Daoy (cell line): ENCODE measurements at regions not wholly inside any gene's neighbourhood (a gene's known extent, or its start where the extent isn't known, plus 50 kb on each side); places are given as distances from the start of the nearest gene placed in this dataset.

Experiments used
- DNase-seq: peaks from one replicate; pipeline ENCODE4 v3.0.0-alpha.2; 2015; ENCODE audit warnings: low read depth

- no peak for DNase-seq
These were observed 102.0 kb downstream of the TMEM18 start for GRCh38 chr2:575030-575726.

- DNase-seq, result no peak
These were observed 103.3 kb downstream of the TMEM18 start for GRCh38 chr2:573805-574392.

DNA sequence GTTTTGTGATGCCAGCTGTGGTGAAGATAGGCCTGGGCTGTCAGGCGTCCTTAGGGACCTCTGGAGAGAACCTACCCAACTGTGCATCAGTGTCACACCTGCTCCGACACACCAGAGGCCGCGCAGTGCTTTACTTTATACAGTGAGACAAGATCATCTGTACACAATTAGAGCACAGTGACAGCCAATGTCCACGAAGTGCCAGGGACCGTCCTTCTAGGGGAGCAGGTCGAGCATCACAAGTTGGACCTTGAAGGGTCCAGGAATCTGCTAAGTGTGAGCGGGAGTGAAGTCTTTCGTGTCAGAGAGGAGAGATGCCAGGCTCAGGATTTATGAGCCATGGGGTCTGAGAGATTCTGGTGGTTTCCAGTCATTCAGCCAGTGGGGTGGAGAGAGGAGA lies 104.2 kb downstream of the TMEM18 start:
- no peak for DNase-seq

DNA sequence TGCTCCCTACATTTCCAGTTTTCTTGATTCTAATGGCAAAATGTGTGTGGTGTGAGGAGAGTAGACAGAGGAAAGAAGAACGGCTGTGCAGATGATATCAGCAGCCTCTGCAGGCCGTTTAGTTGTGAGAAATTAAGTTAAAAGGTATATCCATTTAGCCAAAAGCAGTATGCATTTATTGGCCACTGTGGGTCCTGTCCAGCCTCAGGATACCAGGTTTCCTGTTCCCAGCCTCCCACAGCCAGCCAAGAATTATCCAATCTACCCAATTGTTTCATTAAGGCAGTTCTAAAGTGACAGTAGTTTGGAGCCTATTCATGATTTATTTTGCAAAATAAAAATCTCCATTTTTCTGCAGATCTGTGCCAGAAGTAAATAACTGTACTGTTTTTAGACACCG lies 107.5 kb downstream of the TMEM18 start:
- no peak for DNase-seq

DNA sequence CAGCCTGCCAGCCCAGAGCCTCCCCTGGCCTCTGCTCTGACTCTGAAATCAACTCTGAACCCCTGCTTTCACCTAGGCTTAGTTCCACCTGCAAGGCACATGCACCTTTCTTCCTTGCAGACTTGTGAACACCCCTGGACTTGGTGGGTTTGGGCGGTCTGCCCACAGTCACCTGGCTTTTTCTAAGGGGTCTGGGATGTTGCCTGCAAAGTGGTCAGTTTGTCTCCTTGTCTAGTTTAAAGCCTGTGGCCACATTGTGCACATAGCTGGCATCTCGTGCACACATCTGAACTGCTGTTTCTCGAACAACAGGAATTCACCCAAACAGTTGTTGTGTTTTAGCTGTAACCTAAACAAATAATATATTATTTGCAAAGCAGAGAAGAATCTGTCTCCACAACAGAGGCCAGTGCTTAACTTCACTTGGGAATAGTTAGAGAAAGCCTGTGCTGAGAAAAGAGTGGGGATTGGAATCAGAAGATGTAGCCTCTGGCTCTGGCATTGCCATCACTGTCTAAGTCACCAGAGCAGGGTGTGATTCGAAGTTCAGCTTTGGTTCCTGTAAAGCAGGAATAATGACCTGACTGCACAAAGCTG lies 108.5 kb downstream of the TMEM18 start:
- DNase-seq, result no peak

DNA sequence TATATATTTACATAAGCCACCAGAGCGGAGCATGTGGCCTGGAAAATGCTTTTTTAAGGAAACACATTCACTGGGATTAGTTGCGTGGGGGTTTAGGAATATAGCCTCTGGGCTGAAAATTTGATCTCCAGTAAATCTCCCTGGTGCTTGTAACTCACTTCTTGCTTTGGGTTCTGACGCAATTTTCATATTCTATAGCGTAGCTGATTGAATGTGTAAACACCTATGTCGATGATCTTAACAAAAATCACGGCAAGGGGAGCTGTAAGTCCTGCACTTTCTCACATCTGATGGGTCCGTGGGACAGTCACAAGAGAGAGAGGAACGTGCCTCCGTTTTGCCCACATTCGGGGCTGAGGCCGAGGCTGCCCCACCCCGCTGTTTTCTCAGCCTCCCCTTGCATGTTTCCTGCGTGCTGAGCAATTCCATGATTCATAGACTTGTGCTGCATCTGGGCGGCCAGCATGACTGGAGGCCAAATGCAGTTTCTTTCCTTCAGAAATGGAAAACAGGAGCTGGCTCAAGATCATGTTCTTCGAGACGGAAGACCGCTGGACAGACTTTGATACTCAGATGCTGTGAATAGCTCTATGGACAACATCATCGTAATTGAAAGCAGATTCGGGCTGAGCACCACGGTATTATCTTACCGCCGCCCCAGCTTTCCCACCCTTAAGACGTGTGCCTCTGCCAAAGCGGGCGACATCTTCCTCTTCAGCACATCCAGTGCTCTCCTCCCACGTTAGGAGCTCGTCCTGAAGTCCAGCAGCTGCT lies 109.2 kb downstream of the TMEM18 start:
- DNase-seq, result peak; percentile 88

GRCh38 chr2:567496-567864 lies 109.7 kb downstream of the TMEM18 start:
- no peak for DNase-seq

DNA sequence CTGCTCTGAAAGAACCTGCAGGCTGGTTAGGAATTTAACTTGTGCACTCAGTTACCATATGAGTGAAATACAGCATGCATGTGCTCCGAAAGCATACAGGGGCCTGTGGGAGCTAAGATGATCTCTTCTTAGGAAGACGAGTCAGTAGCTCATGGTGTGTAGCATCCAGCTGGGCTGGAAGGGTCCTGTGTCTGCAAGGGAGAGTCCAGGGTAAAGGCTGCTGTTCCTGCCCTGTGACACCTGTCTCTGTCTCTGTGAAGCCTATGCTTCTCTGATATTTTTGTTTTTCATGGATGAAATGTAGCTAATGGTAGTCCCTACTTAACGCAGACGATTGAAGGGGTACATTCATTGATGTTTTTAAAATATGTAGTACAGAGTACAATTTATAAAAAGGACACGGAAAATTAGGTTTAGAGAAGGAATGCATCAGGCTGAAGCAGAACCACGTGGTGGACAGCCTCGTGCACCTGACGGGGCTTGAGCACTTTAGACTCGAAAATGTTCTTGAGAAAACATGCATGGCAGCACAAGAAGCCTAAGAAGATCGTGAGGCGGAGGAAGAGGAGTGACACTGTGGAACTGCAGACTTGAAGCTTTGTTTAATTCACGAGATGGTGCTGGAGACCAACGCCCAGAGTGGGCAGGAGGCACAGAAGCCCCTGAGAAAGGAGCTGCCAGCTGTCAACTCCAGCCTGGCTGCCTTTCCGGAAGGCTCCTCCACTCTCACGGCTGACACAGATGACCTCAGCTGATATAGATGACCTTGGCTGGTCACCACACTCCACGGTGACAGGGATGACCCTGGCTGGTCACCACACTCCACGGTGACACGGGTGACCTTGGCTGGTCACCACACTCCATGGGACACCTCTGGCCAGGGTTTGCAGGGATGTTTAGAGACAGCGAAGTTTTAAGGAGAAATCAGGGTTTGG lies 110.6 kb downstream of the TMEM18 start:
- DNase-seq, result no peak

- DNase-seq, result no peak
These were observed 112.6 kb downstream of the TMEM18 start for GRCh38 chr2:564471-565181.

GRCh38 chr2:563512-563911 lies 113.7 kb downstream of the TMEM18 start:
- DNase-seq, result no peak

DNA sequence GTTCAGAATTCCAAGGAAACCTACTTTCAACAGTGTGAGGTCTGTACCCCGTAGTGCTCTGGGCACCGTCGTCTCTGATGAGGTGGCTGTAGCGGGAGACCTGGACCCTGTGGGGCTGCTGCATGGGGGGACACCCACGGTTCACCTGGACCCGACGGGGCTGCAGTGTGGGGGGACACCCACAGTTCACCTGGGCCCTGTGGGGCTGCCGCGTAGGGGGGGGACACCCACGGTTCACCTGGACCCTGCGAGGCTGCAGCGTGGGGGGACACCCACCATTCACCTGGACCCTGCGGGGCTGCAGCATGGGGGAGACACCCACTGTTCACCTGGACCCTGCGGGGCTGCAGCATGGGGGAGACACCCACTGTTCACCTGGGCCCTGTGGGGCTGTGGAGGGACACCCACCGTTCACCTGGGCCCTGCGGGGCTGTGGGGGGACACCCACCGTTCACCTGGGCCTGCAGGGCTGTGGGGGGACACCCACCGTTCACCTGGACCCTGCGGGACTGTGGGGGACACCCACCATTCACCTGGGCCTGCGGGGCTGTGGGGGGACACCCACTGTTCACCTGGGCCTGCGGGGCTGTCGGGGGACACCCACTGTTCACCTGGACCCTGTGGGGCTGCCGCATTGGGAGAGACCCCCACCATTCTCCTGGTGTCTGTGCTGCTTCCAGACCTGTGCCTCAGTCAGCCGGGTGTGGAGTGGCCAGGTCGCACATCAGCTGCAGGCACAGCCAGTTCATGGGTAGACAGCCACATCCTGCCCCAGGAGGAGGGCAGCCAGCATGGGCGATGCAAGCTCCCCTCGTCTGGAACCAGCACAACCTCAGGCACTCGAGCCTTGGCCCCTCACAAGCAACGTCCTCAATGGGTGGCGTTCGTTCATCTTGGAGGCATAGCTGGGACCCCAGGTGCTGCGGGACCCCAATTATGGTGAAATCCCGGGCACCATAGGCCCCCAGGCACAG lies 114.5 kb downstream of the TMEM18 start:
- DNase-seq, result no peak

GRCh38 chr2:558879-559278 lies 118.3 kb downstream of the TMEM18 start:
- no peak for DNase-seq

DNA sequence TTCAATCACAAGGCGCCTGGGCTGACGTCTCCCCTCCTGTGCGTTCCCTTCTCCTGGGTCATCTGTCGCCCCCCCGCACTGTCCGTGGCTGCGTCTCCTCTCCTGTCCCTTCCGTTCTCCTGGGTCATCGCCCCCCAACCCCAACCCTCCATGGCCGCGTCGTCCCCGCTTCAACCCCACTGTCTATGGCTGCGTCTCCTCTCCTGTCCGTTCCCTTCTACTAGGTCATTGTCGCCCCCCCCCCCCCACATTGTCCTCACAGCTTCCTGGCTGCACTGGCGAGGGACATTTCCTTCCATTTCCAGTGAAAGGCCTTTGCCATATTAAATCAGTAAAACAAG lies 118.9 kb downstream of the TMEM18 start:
- DNase-seq, result no peak

- DNase-seq, result no peak
These were observed 119.4 kb downstream of the TMEM18 start for GRCh38 chr2:557635-558301.

DNA sequence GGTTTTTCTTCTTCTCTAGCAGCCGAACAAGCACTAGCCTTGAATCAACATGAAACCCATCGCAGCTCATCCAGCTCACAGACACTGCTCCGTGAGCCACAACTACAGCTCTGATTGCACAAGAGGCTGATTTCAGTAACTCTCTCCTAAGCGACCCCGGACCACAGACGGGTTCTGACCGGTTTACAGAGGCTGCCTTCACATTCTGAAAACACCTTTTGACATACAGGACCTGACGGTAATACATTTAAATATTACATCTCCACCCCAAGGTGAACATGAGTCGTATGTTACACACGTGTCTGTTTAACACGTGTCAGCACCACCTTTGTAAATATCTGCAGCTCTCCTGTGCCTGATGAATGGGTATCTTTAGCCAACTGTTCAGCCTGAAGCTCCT lies 120.7 kb downstream of the TMEM18 start:
- no peak for DNase-seq

- no peak for DNase-seq
These were observed 121.9 kb downstream of the TMEM18 start for GRCh38 chr2:555164-555922.

DNA sequence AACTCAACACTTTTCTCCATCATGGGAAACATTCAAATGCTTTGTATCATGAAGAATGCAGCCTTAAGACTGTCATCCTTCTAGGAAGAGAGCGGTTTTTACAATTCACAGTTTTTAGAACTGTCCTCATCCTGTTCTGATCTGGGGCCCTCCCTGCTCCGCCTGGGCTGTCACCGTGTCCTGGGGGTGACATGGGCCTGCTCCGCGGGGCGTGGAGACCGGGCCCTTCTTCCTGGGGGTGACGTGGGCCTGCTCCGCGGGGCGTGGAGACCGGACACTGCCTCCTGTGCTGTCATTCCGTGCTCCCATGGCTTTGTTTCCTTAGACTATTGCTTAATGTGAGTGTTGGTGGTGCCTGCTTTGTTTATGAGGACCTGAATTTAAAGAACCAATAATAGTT lies 122.8 kb downstream of the TMEM18 start:
- DNase-seq, result no peak

- no peak for DNase-seq
These were observed 124.3 kb downstream of the TMEM18 start for GRCh38 chr2:552906-553305.

- no peak for DNase-seq
These were observed 125.6 kb downstream of the TMEM18 start for GRCh38 chr2:551621-552020.
